GM12892 (cell line): ENCODE measurements at regions not wholly inside any gene's neighbourhood (a gene's known extent, or its start where the extent isn't known, plus 50 kb on each side); places are given as distances from the start of the nearest gene placed in this dataset.

Experiments used
- POLR2A ChIP-seq: IDR thresholded peaks from 2 replicates; pipeline ENCODE4 v1.6.1; 2011; ENCODE audit warnings: low read depth, low read length, control low read depth
- POLR2AphosphoS5 ChIP-seq: IDR thresholded peaks from 2 replicates; pipeline ENCODE4 v1.6.1; 2011; ENCODE audit warnings: low read depth, low read length, control low read depth
- TAF1 ChIP-seq: IDR thresholded peaks from 2 replicates; pipeline ENCODE4 v1.6.1; 2011; ENCODE audit warnings: low read depth, mild to moderate bottlenecking, control low read depth, low read length, borderline replicate concordance

GRCh38 chr2:146317959-146318358, 1526.9 kb upstream of the ACVR2A start:
- no peak for TF ChIP-seq POLR2A
- no peak for TF ChIP-seq POLR2AphosphoS5
- no peak for TF ChIP-seq TAF1
